NCI-H510A (cell line): ENCODE measurements at regions not wholly inside any gene's neighbourhood (a gene's known extent, or its start where the extent isn't known, plus 50 kb on each side); places are given as distances from the start of the nearest gene placed in this dataset.
"Not testable (repeated sequence)": the region's sequence is repeated elsewhere in the genome, so short reads cannot be mapped to it uniquely, and the experiment has no call there.

Experiments
- DNase-seq: peaks from one replicate; lab custom pipeline; 2025; lab: John Stamatoyannopoulos, UW

GRCh38 chr2:83967854-83968253 lies 491.2 kb downstream of the SUCLG1 start:
- DNase-seq: no peak

GRCh38 chr2:83966946-83967345 lies 492.1 kb downstream of the SUCLG1 start:
- not testable (repeated sequence) for DNase-seq

GRCh38 chr2:83961512-83961911 lies 497.6 kb downstream of the SUCLG1 start:
- DNase-seq: no peak

GRCh38 chr2:83960371-83960770 lies 498.7 kb downstream of the SUCLG1 start:
- no peak for DNase-seq

- no peak for DNase-seq
These were observed 499.8 kb downstream of the SUCLG1 start for GRCh38 chr2:83959266-83959665.

GRCh38 chr2:83956991-83957390 lies 502.1 kb downstream of the SUCLG1 start:
- DNase-seq: no peak

GRCh38 chr2:83953697-83954096 lies 505.4 kb downstream of the SUCLG1 start:
- no peak for DNase-seq

GRCh38 chr2:83951378-83951947 lies 507.6 kb downstream of the SUCLG1 start:
- DNase-seq: no peak

GRCh38 chr2:83949361-83949760 lies 509.7 kb downstream of the SUCLG1 start:
- no peak for DNase-seq

- no peak for DNase-seq
These were observed 514.9 kb downstream of the SUCLG1 start for GRCh38 chr2:83944191-83944590.

GRCh38 chr2:83943265-83943664 lies 515.8 kb downstream of the SUCLG1 start:
- DNase-seq: no peak

- DNase-seq: no peak
These were observed 517.2 kb downstream of the SUCLG1 start for GRCh38 chr2:83941886-83942285.

GRCh38 chr2:83933749-83934148 lies 525.3 kb downstream of the SUCLG1 start:
- no peak for DNase-seq

- no peak for DNase-seq
These were observed 535.5 kb downstream of the SUCLG1 start for GRCh38 chr2:83923531-83923930.

GRCh38 chr2:83916559-83916958 lies 542.5 kb downstream of the SUCLG1 start:
- no peak for DNase-seq

GRCh38 chr2:83915381-83915780 lies 543.7 kb downstream of the SUCLG1 start:
- no peak for DNase-seq

GRCh38 chr2:83908750-83909149 lies 550.3 kb downstream of the SUCLG1 start:
- DNase-seq: no peak

GRCh38 chr2:83901317-83901716 lies 557.8 kb downstream of the SUCLG1 start:
- no peak for DNase-seq

- DNase-seq: no peak
These were observed 558.2 kb downstream of the SUCLG1 start for GRCh38 chr2:83900862-83901261.

- DNase-seq: no peak
These were observed 559.8 kb downstream of the SUCLG1 start for GRCh38 chr2:83899271-83899670.

- DNase-seq: no peak
These were observed 564.1 kb downstream of the SUCLG1 start for GRCh38 chr2:83894976-83895375.

GRCh38 chr2:83887757-83888156 lies 571.3 kb downstream of the SUCLG1 start:
- no peak for DNase-seq

- DNase-seq: no peak
These were observed 580.0 kb downstream of the SUCLG1 start for GRCh38 chr2:83879127-83879526.

- DNase-seq: not testable (repeated sequence)
These were observed 581.8 kb downstream of the SUCLG1 start for GRCh38 chr2:83877261-83877660.
